Smooth muscle cell (in vitro differentiated cells): ENCODE measurements at regions not wholly inside any gene's neighbourhood (a gene's known extent, or its start where the extent isn't known, plus 50 kb on each side); places are given as distances from the start of the nearest gene placed in this dataset.
A peak's percentile ranks its signal among the peaks of the same experiment; 100 is the strongest.

Source experiments
- DNase-seq: peaks from one replicate; lab custom pipeline; 2025; ENCODE audit not compliant: unreplicated experiment; lab: John Stamatoyannopoulos, UW
- H2AFZ ChIP-seq: fragments of 200-600 bp; sonication (generic); 2 replicates; pipeline ENCODE4 v1.6.0; 2016; ENCODE audit warnings: antibody characterized with exemption, low read depth, mild to moderate bottlenecking
- H3F3A ChIP-seq: fragments of 200-600 bp; sonication (generic); 2 replicates; pipeline ENCODE4 v1.6.0; 2017; ENCODE audit warnings: antibody characterized with exemption, low read depth
- H3K27ac ChIP-seq: fragments of 200-600 bp; sonication (generic); 2 replicates; pipeline ENCODE4 v1.5.1; 2016; ENCODE audit warnings: low read depth, mild to moderate bottlenecking
- H3K27me3 ChIP-seq: fragments of 200-600 bp; sonication (generic); 2 replicates; pipeline ENCODE4 v1.6.1; 2016; ENCODE audit warnings: low read depth, mild to moderate bottlenecking
- H3K36me3 ChIP-seq: fragments of 200-600 bp; sonication (generic); 2 replicates; pipeline ENCODE4 v1.5.1; 2016; ENCODE audit warnings: low read depth
- H3K4me1 ChIP-seq: fragments of 200-600 bp; sonication (generic); 2 replicates; pipeline ENCODE4 v1.5.1; 2016; ENCODE audit warnings: low read depth
- H3K4me2 ChIP-seq: fragments of 200-600 bp; sonication (generic); 2 replicates; pipeline ENCODE4 v1.6.0; 2016; ENCODE audit warnings: mild to moderate bottlenecking
- H3K4me3 ChIP-seq: fragments of 200-600 bp; sonication (generic); 2 replicates; pipeline ENCODE4 v1.5.1; 2016; ENCODE audit warnings: mild to moderate bottlenecking
- H3K79me2 ChIP-seq: fragments of 200-600 bp; sonication (generic); 2 replicates; pipeline ENCODE4 v1.6.0; 2016; ENCODE audit warnings: low read depth, mild to moderate bottlenecking
- H3K9ac ChIP-seq: fragments of 200-600 bp; sonication (generic); 2 replicates; pipeline ENCODE4 v1.6.0; 2016; ENCODE audit warnings: low read depth
- H3K9me3 ChIP-seq: fragments of 200-600 bp; sonication (generic); replicated peaks from 2 replicates; pipeline ENCODE4 v1.5.1; 2016; ENCODE audit warnings: low read depth
- H4K20me1 ChIP-seq: fragments of 200-600 bp; sonication (generic); 2 replicates; pipeline ENCODE4 v1.6.0; 2016; ENCODE audit warnings: low read depth
- CTCF ChIP-seq: fragments of 200-600 bp; sonication (generic); IDR thresholded peaks from 2 replicates; pipeline ENCODE4 v1.5.1; 2017; ENCODE audit warnings: borderline replicate concordance, mild to moderate bottlenecking, antibody characterized with exemption; ENCODE audit not compliant: insufficient read depth, poor library complexity, severe bottlenecking
- WGBS: methylation state at CpG from one replicate; pipeline ENCODE4 v1.1.7; 2016; ENCODE audit warnings: low lambda C conversion rate; 5-methylcytosine and 5-hydroxymethylcytosine counted together

DNA sequence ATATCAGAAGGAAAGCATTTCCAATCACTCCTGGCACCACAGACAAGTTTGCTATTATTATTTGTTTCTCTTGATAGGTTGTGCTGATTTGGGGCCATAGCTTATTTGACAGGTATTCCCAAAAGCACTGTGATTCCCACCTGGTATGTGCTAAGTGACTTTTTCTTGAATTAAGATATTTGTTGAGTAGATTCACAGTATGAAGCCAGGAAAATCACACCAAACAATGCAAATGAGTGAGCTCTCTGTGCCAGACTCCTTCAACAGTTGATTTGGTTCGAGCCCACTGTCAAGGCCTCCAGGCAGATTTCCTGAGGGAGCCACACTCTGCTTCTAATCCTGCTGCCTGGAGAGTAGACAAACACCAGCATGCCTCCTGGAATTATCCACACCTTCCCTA, 253.0 kb upstream of the POU2AF2 start:
- H4K20me1 ChIP-seq = no peaks in the 10 kb centered on the region
- WGBS = 89% methylated on average over 1 of the region's 1 CpG

DNA sequence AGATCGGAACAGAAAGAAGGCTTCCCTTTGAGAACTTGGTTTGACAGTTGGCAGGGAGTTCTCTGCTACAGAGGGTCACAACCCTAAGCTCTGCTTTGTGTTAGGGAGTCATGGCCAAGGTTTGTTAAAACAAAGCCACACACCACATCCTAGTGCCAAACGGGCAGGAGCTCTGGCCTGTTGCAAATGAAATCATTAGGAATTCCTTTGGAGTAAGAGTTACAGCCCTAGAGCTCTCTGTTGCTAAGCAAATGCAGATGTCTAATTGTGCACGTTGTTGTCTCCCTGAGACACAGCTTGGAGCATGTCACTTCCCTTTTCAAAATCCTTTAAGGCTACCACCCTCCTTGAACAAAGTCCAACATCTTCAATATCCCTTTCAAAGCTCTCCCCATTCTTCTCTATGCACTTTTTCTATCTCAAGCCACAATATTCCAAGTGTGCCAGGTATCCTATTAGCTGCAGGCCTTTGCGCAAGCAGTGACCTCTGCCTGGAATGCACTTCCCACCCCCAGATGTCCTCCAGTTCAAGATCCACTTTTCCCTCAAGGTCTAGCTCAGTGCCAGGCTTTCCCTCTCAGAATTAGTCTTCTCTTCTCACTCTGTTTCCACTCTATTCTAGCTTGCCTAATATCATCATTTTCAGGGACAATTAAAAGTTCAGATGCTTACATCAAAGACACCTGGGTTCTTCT, 253.7 kb upstream of the POU2AF2 start:
- 61% methylated on average over 4 of the region's 4 CpGs for WGBS
- Histone ChIP-seq H3K4me3 (no peak overlapping the region), H3K4me1 (no peaks in the 10 kb centered on the region), H3K9ac (no peak overlapping the region), H3K9me3 (no peaks in the 10 kb centered on the region), H3F3A (no peaks in the 10 kb centered on the region), H3K27ac (no peak overlapping the region), H3K36me3 (no peaks in the 10 kb centered on the region), H4K20me1 (no peaks in the 10 kb centered on the region), H3K79me2 (no peaks in the 10 kb centered on the region), H3K27me3 (no peaks in the 10 kb centered on the region), H2AFZ (peak overlapping the region; percentile 10), H3K4me2 (no peak overlapping the region)
- DNase-seq = no peak
- TF ChIP-seq CTCF = no peak

More for the DNA sequence above, 253.0 kb upstream of the POU2AF2 start:
- no peak for TF ChIP-seq CTCF
- Histone ChIP-seq H3K4me2 (no peak overlapping the region), H3F3A (no peaks in the 10 kb centered on the region), H3K27me3 (no peaks in the 10 kb centered on the region), H3K79me2 (no peaks in the 10 kb centered on the region), H3K4me3 (no peak overlapping the region), H3K4me1 (no peaks in the 10 kb centered on the region), H3K36me3 (no peaks in the 10 kb centered on the region), H3K27ac (no peak overlapping the region), H2AFZ (no peak overlapping the region), H3K9ac (no peak overlapping the region), H3K9me3 (no peaks in the 10 kb centered on the region)
- DNase-seq = no peak

DNA sequence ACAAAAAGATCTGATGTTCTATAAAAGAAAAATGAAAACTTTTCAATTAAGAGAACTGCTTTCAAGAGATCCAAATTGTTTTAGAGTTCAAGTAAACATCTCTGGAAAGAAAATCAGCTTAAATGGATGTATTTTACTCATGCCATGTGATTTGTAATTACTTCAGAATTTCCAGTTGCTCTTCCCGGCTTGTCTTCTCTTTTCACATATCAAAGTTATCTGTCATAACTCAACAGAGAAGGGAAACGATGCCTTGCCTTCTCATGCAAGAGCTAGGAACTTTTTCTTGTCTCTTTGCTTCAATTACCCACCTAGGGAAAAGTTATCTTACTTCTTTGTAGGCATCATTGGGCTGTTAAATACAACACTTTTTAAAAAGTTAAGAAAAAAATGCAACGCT, 255.2 kb upstream of the POU2AF2 start:
- no peak overlapping the region for H3K4me3 ChIP-seq
- TF ChIP-seq CTCF = no peak
- no peaks in the 10 kb centered on the region for H3F3A ChIP-seq
- H3K4me2 ChIP-seq = no peak overlapping the region
- no peaks in the 10 kb centered on the region for H3K36me3 ChIP-seq
- no peaks in the 10 kb centered on the region for H3K4me1 ChIP-seq
- no peaks in the 10 kb centered on the region for H3K27me3 ChIP-seq
- no peaks in the 10 kb centered on the region for H4K20me1 ChIP-seq
- H2AFZ ChIP-seq = no peak overlapping the region
- no peak overlapping the region for H3K27ac ChIP-seq
- no peaks in the 10 kb centered on the region for H3K79me2 ChIP-seq
- no peak for DNase-seq
- 44% methylated on average over 3 of the region's 3 CpGs for WGBS
- H3K9me3 ChIP-seq = no peaks in the 10 kb centered on the region
- H3K9ac ChIP-seq = no peak overlapping the region

GRCh38 chr11:110989428-110990133, 255.9 kb upstream of the POU2AF2 start:
- Histone ChIP-seq H3F3A (no peaks in the 10 kb centered on the region), H3K27ac (no peak overlapping the region), H3K4me2 (no peak overlapping the region), H3K9me3 (no peaks in the 10 kb centered on the region), H3K9ac (no peak overlapping the region), H3K79me2 (no peaks in the 10 kb centered on the region), H2AFZ (no peak overlapping the region), H3K4me3 (no peak overlapping the region), H3K27me3 (no peaks in the 10 kb centered on the region), H3K36me3 (no peaks in the 10 kb centered on the region), H3K4me1 (no peaks in the 10 kb centered on the region), H4K20me1 (no peaks in the 10 kb centered on the region)
- no peak for DNase-seq
- no peak for TF ChIP-seq CTCF
